HG03039 (cell line): ENCODE measurements at regions not wholly inside any gene's neighbourhood (a gene's known extent, or its start where the extent isn't known, plus 50 kb on each side); places are given as distances from the start of the nearest gene placed in this dataset.

Experiments
- ATAC-seq: cut with Tn5 transposase; IDR thresholded peaks from one replicate; pipeline ENCODE4 v1.9.1; 2021; ENCODE audit warnings: mild to moderate bottlenecking, moderate library complexity; ENCODE audit not compliant: unreplicated experiment

DNA sequence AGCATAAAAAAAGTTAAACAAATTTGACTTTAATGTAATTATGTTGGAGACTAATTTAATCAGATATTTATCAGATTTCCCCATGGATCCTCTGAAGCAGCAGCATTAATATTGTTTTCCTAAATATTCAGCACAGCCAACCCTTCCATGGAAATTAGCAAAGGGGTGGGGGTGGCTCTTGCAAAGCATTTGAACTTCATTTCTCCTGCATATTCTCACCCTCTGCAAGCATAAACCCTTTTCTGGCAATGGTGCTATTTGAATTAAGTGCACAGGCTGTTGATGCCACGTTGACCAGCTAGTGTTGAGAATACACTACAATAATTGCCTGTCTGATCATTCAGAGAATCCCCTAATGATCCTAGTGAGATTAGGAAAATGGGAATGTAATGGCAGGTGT, 488.1 kb upstream of the KLF12 start:
- ATAC-seq, result no peak

DNA sequence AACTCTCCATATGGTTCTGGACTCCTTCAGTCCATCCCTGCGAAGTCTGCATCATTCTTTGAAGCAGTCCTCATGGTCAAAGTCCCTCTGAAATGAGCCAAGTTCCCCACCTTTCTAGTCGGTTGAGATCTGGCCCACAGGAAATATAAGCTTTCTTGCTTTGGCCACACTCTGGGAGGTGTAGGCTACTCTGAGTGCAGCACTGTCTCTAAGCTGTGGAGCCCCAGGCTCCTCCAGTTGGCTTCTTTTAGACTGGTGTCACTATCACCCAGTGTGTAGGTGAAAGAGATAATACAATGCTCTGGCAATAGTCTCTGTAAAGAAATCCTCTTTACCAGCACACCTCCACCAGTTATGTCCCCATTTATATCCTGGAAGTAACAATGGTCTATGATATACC, 486.5 kb upstream of the KLF12 start:
- no peak for ATAC-seq

DNA sequence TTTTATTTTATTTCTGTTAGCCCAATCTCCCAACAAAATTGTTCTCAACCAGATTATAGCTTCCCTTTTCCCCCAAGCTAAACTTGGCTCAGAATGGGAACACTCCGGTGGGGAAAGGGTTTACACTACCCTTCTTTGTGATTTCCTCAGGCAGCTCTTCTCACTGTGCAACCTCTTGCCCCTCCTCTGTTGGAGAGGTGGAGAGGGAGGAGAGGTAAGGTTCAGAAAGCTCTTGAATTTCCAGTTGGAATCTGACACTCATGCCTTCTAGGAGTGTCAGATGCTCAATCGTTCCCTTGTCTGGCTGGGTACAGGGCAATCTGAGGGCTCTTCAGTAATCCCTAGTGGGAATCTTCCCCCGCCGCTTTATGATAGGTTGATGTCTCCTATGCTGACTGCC, 486.1 kb upstream of the KLF12 start:
- ATAC-seq, result no peak

DNA sequence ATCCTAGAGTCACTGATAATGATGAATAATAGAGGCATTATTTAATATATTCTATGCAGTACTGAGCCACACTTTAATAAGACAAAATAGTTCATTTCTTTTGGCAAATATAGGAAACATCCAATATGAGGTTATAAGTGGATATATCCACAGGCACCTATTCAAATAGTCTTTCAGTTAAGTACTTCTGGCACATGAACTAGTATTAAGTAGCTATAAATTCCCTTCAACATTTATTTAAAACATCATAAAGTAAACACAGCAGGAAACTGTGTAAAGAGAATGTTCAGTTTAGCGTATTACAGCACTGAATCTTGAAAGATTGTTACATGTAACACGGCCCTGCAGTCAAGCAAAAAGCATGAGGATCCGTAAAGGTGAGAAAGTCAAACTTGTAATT, 463.3 kb upstream of the KLF12 start:
- no peak for ATAC-seq

DNA sequence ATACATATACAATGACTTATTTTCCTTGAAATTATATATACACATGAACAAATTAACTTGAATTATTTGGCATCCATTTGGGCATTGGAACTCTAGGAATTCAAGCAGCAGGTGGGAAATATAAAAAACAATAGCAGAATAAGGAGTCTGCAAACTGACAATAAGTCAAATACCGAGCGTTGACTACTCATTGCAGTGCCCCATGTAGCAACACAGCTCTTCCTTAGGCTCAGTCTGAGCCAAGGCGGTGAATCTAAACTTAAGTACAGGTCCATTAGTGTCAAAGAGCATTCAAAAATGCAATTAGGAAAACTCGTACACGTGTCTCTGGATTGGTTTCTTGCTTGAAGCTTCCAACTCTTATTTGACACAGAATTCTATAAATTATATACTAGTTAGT, 462.5 kb upstream of the KLF12 start:
- no peak for ATAC-seq

DNA sequence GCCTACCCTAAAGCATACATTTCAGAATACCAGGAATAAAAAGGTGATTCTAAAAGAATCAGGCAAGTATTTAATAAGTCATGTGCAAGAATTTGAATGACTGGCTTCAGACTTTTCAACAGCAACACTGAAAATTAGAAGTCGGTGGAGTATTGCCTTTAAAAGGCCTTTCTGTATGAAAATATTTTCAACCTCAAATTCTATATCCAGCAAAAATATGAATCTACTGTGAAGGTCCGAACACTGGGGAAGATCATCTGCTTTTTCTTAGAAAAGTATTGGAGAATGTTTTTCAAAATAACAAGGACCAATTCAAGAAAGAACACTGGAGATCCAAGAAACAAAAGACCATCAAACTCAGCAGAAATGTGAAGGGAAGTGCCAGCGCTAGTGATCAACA, 459.5 kb upstream of the KLF12 start:
- no peak for ATAC-seq

GRCh38 chr13:74586847-74587246, 452.6 kb upstream of the KLF12 start:
- ATAC-seq, result no peak

- no peak for ATAC-seq
These were observed 442.2 kb upstream of the KLF12 start for GRCh38 chr13:74576420-74576819.

DNA sequence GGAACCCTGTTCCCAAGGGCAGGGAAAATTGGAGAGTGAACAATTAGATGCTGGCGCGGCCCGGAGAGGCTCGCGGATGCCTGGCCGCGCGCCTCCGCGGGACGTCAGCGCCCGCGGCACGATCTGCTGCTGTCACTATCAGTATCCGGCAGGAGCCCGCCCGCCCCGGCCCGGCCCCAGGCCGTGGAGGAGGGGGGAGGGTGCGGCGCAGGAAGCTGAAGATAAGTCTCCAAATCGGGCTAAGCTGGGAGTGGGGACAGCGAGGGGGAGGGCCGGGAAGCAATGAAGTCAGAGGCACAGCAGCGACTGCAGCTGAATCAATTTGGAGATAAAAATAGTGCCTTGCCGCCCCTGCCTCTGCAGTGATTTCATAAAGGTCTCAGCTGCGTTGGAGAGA, 441.5 kb upstream of the KLF12 start:
- ATAC-seq, result no peak

GRCh38 chr13:74574964-74575728, 440.9 kb upstream of the KLF12 start:
- no peak for ATAC-seq

- ATAC-seq, result no peak
These were observed 439.4 kb upstream of the KLF12 start for GRCh38 chr13:74573654-74574053.

DNA sequence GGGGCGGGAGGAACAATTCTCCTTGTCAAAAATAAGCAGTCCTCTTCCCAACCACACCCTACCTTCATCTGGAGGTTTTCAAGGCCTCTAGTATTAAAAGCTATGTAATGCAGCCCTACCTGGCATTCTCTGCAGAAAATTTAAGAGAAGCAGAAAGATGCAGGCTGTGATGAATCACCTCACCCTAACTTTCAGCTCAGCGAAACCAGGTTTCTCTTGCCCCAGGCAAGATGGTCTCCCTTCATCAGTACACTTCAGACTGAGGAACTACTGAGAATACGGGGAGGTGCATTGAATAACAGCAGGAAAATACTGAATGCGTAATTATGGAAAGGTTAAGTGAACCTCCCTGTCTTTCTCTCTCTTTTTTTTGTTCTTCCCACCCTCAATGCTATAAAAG, 437.6 kb upstream of the KLF12 start:
- ATAC-seq, result no peak

DNA sequence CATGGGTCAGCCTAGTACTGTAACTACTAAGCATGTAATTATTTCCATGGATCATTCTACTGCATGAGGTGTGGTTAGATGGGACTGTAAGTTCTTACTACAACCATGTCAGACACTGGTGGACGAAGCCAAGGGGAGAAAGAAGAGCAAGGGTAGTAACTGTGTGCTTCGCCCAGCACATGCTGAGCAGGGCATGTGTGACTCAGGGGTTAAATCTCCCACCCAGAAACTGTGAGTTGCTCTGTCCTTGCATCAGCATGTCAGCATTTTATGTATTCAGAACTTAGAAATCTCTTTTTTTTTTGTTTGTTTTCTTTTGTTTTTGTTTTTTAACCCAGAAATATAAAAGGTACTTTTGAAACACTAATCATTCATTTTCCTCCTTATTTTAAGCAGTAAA, 436.6 kb upstream of the KLF12 start:
- no peak for ATAC-seq

- no peak for ATAC-seq
These were observed 435.8 kb upstream of the KLF12 start for GRCh38 chr13:74570046-74570445.

DNA sequence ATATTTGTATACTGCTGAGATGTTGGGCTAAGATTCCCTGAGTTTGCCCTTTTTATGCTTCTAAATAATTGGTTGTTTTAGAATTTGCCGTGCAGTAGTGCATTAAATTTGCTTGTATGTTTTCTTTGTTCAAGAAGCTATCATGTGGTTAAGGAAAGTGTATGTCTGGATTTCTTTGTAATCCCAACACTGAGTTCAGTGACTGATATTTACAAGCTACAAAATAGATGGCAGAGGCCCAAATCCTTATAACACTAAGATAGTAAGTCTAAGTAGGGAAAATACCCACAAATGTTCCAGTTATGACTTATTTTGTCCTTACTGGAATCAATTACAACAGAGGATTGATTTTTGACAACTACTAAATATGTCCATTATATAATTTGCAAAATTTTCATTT, 435.0 kb upstream of the KLF12 start:
- ATAC-seq, result no peak

DNA sequence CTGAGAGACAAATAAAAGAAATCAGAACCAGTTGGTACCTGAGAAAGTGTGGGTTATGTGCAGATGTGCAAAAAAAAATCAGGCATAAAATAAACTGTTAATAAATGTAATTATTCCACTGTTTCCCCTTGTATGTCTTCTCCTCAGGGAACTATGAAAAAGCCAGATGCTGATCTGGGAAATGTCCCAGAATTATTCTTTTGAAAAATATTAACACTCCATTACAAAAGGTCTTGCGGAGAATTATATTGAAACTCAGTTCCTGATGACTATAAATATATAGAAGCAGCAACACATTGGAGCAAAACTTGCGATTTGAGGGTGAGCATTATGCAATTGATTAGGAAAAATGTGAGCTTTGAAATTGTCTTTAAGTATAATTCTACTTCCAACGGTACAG, 433.3 kb upstream of the KLF12 start:
- no peak for ATAC-seq

DNA sequence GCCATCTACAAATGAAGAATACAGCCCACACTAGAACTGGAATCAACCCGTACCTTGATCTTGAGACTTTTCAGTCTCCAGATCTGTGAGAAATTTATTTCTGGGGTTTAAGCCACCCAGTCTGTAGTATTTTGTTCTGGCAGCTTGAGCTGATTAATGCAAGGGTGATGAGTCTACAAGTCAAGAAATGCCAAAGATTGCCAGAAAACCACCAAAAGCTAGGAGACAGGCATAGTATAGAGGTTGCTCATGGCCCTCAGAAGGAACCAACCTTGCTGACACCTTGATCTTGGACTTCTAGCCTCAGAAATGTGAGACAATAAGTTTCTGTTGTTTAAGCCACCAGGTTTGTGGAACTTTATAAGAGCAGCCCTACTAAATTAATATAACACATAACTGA, 428.2 kb upstream of the KLF12 start:
- no peak for ATAC-seq

DNA sequence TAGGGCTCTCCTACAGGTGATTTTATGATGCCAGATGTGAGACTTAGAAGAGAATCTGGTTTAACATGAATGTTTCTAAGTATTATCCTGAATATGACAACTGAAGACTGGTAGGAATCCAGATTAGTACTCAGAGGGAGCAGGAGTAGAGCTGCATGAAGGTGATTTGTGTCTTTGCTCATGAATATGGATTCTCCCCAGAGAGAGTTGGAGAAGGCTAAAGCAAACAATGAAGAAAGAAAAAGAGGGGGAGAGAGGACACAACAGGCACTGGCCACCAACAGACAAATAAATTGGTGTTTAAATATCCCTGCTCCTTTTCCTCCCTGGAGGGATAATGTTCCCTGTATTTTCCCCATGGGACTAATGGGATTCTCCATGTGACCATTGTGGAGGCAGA, 427.0 kb upstream of the KLF12 start:
- no peak for ATAC-seq

DNA sequence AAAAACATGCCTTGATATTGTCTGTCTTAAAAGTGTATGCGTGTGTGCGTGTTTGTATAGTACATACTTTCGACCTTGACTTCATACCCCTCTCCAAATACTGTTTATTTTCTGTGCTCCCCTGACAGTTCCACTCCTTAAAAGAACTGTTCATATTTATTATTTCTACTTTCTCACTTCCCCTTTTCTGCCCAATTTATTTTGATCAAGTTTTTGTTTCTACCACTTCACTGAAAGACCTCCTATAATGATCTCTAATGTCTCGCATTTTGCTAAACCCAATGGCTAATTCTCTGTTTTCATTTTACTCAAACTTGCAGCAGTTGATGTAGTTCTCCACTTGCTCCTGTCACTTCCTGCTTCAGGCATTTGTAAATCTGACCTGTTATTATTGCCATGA, 426.1 kb upstream of the KLF12 start:
- peak; percentile 66 for ATAC-seq

GRCh38 chr13:74557870-74558269, 423.7 kb upstream of the KLF12 start:
- ATAC-seq, result no peak

GRCh38 chr13:74555651-74556420, 421.6 kb upstream of the KLF12 start:
- no peak for ATAC-seq

- ATAC-seq, result no peak
These were observed 421.0 kb upstream of the KLF12 start for GRCh38 chr13:74555276-74555625.
